Inferior parietal cortex (tissue), 1 donor: ENCODE measurements at regions not wholly inside any gene's neighbourhood (a gene's known extent, or its start where the extent isn't known, plus 50 kb on each side); places are given as distances from the start of the nearest gene placed in this dataset.

Source experiments
- DNase-seq: peaks from one replicate; pipeline ENCODE4 v3.0.0-alpha.2; 2016; ENCODE audit errors: extremely low spot score

DNA sequence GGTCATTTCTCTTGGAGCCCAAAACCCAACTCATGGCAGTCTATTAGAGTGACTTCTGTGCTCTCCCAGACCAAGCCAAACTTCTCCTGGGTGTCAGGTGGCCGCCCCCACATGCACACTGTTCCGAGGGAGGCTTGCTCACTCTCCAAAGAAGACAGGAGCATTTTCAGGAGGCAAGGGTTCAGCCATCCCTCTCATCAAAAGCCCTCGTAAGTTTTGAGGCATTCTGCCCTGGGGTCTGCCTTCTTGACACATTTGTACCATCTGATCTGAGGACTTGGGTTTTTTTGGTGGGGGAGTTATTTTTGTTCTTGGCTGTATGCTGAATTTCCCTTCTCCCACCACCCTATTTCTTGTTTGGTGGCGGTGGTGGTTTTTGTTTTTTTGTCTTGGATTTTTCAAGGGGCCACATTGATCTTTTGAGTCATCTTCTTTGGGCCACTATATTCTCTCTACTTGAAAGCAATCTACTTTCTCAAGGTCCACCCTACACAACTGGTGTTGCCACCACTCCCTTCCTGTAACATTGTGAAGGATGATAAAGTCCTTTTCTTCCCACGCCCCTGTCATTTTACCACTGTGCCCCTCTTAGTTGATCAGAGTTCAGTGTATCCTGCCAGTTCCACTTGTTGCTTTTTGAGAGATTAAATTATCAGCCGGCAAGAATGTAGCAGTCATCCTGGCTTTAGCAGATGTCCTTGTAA, 255.8 kb downstream of the CYP26B1 start:
- no peak for DNase-seq

DNA sequence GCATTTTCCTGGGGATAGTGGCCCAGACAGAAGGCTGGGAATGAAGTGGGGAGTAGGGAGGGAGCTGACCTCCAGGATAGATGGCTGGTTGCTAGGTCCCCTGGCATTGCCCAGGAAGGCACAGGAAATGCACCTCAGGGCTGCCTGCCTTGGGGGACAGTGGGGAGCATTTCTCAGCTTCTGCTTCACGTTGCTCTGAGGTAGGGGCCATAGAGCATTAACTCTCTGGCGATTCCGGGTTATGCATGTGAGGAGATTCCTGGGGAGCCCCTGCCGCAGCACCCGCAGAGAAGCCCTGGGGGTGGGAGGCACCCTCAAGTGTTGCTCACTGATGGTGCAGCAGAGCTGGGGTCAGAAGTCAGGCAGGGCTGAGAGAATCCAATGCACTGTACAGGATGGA, 256.5 kb downstream of the CYP26B1 start:
- DNase-seq: no peak

DNA sequence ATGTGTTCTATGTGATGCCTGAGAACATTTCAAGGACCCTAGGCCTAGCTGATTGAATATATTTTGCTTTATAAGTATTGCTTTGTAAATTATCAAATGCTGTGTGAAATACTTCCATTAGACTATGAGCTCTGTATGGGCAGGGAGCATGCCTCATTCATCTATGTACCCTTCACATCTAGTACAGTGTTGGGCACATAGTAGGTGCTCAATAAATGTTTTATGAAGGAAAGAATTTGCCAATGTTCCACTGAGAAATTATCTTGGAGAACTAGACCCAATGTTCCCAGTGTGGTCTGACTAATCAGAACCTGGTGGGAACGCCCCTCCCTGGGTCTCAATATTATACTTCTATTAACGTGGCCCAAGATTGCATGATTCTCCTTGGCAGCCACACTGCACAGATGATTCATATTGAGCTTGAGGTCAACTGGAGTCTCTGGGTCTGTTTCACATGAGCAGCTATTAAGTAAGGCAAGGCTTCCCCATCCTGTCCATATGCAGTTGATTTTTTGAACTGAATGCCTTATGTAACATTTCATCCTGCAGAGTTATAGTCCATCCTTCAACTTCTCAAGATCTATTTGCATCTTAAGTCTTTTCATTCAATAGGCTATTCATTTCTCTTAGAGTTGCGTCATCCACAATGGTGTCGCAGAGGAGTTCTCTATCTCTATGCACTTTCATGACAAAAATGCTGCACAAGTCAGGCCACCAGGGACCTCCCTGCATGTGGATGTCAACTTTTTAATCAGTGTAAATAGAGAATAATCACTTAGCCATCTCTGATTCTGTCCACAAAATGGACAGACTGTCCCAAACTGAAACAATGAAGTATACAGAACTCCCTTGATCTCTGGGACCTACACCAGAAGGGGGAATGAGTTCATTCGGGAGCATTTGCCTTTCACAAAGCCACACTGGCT, 257.6 kb downstream of the CYP26B1 start:
- DNase-seq: no peak

DNA sequence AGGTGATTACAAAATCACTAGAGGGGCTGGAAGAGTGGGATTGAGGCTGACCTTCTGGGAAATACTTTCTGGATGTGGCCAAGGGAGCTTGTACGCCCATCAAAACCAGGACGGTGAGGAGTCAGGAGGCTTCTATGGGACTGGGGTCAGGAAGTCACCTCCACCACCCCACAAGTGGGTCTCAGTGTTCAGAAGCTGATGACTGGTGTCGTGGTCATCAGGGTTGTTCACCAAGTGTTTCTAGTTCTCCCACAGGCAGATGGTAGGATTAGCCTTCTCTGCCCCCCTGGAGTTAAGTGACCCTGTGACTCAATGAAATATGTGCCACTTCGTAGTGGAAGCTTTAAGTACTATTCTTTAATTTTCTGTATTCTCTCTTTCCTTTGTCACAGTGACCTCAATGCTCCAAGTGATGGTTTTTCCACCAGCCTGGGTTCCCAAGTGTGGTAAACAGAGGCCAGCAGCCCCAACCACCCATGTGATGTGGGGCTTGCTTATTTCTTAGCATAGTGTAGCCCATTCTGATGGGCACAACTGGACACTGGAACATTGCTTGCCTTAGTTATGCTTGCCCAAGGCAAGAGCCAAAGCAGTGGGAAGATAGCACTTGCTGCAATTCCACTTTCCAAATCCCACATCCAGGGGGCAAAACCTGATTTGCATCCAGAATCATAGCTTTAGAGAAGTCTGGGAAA, 258.8 kb downstream of the CYP26B1 start:
- no peak for DNase-seq

DNA sequence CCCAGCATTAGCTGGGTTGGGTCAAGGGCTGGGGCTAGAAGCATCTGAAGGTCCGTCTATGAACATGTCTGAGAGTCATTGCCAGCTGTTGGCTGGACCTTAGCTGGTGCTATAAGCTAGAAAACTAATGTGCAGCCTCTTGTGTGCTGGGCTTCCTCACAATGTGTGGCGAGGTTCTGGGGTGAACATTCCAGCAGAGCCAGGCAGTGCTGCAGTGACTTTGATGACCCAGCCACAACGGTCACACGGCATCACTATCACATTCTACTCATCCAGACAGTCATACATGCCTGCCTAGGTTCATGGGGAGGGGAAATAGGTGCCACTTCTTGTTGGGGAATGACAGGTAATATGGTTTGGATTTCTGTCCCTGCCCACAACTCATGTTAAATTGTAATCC, 260.5 kb downstream of the CYP26B1 start:
- no peak for DNase-seq

DNA sequence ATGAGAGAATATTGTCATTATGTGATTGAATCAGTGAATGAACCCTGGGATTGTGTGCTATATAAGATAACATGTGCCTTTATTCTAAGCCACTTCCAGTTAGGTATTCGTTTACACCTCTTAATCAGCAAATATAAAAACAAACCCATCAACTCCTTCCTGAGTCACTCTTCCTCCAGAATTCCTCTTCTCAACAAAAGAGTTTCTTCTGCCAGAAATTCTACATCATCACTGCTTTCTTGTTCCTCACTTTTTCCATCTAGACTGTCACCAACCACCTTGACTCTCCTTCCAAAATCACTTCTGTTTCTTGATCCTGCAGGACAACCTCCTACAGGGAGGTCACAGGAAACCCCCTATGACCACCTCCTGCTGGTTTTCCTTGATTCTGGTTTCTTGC, 261.4 kb downstream of the CYP26B1 start:
- DNase-seq: no peak

DNA sequence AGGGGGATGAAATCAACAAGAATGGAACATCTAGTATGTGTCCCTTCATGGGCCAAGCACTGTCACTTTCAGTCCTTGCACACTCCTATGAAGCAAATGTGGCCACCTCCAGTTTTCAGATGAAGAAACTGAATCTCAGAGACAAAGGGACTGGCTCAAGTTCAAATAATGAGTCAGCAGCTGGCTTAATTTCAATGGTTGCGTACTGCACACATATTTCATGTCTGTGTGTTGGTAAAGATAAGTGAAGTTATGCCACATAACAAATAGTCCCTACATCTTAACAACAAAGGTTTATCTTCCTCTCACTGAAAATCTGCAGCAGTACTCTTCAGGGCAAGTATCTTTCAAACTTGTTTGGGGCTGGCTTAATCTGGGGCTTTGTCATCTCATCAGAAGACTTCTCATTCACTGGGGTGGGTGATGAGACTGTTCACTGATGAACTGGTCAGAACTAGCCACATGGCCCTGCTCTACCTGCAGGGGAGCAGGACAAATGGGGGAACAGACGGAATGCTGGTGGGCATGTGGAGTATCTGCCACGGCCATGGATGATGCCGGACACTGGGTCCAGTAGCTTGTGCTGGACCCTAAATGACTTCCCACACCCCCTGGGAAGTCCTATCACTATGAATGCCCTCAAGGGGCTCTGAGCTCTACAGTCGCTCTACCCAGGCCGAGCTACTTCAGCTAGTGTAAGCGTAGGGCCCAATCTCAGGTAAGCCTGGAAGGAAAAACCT, 263.2 kb downstream of the CYP26B1 start:
- peak; percentile 8 for DNase-seq

DNA sequence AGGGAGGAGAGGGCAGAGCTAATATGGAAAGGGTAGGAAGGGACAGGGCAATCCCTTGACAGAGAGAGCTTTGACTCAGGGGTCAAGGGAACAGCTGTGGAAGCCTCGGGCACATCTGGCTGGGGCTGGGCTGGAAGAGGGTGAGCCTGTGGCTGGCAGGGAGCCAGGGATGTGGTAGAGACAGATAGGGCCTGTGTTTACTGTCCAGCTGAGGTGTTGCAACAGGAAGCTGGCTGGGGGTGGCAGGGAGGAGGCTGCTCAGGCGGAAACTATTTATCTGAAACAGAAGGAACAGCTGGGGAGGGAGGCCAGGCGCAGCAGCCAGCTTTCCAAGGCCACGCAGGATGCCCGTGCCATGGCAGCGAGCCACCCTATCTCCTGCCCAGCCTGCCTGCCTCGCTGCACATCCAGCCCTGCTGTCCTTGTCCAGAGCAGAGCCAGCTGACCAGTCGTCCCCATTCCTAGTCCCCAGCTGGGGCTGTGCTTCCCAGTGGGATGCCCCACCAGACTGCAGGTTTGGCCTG, 264.7 kb downstream of the CYP26B1 start:
- DNase-seq: peak; percentile 68

DNA sequence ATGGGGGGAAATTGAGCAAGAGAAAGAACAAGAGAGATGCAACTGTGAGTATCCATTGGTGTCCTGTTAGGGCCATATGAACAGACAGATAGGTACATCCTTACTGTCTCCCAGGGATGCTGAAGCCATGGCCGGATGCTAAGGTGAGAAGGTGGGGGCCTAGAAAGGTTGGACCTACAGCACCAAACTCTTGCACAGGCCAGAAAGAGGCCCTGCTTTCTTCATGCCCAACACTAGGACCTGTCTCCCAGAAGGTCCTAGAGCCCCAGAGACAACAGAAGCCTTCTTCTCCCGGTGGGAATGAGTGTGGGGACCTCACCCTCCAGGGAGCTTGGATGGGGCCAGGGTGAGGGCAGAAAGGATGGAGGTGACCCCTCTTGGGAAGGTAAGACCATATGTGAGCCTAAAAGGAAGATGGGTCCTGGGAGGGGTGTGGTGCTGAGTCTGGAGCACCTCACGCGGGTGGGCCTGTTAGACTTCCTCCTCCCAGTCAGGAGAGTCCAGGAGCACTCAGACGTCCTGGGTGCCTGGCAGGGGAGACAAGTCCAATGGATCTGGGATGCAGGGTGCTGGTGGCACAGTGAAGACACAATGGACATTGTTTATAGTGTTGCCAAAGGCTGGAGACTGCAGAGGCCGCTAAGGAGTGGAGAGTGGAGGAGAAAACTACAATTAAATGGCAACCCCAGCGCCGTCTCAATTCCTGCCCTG, 265.3 kb downstream of the CYP26B1 start:
- DNase-seq: no peak

DNA sequence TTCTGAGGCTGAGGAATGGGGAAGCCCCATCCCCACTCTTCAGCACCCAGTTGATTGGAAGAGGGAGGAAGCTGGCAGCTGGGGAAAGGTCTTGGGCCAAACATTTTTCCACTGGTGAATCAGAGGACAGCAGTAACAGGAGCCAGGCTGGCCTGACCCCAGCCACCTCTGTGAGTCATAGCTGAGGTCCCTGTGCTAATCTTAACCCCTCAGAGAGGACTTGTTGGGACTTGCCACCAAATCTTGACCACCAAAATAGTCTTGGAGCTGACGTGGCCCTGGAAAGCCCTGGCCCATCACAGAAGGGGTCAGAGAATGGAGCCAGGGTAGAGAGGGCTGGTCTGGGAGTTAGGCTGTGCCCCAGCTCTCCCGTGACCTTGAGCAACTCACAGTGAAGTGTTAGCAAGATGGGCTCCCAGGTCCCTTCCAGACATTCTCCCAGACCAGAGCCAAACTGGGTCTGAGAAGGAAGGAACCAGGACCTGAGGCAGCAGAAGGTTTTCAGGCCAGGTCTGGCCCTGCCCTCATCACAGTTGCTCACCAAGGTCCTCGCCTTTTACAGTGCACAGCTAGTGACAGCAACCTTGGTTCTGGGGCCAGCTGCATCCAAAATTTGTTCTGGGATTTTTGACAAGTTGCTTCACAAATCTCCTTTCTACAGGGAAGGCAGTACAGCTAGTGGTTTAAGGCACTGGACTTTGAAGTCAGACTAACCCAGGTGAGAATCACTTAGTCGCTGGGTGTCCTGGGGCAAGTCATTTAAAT, 266.6 kb downstream of the CYP26B1 start:
- no peak for DNase-seq

DNA sequence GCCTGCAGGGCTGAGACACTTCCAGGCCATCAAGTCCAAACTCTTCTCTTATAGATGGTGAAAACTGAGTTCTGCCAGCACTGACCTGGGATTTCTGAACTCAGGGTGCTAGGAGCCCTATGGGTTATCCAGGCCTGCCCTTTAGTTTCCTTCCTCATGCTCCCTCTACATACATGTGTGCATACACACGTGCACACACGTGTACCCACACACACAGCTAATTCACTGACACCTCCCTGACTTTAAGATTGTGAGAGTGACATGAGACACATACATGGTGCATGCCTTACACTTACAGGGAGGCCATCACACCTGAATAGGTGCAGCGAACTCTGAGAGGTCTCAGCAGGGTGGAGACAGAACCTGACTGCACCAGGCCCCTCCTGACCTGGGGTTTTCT, 267.4 kb downstream of the CYP26B1 start:
- DNase-seq: no peak

DNA sequence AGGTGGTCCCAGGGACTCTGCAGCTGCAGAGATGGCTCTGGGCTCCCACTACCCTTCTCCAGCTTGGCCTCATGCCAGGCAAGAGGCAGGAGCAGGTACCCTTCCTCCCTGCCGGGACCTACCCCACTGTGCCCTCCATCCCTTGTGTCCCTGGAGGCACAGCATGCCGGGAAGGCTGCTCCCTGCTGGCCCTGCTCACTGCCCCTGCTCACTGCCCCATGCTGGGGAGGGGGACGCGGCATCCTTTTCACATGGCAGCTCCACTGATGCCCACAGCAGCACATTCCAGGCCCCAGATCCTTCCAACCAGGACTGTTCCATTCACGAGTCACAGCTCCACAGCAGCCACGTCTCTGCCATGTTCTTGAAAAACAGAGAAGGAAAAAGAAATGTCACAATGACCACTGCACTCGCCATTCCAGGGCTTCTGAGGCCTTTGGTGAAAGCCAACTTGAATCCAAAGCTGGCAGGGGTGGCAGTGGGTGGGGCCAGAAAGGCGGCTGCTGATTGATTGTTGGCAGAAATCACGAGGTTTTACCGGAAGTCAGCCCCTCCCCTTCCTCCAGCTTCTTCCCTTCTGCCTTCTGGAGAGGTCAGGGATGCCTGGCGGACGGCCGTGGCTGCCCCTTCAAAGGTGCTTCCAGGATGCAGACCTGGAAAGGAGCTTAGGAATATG, 268.0 kb downstream of the CYP26B1 start:
- DNase-seq: no peak

DNA sequence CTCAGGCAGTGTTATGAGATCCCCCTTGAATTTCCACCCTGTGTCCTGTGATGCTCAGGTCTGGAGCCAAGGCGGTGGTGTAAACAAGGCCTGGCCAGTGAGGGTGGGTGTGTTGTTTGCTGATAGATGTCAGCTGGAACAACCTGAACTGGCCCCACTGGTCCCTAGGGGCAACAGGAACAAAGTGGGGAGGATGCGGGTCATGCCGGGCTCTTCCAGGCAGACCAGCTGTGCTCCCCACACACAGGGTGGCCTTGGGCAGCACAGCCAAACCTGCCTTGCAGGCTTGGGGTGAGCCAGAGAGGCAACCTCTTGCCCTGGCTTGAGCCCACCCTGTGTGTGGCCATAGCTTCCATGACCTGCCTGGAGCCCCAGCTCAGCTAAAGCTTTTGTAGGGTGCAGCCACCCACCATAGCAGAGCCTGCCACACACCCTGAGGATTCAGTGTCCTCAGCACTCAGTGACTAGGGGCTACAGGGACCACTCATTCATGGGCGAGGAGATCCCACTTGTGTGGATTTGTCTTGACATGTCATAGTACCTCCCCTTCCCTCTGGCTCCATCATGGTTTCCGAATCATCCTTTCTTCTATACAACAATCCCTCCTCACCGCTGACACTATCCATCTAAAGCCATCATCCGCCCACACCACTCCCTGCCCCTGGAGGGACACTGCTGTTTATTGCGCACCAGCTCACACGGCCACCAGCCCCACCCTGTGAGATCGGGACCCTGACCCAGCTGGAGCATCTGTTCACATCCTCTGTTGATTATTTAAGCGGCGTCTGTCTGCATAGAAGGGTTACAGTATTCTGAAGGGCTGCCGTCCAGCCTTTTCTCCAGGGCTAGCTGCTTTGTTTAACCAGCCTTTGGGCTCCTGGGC, 268.8 kb downstream of the CYP26B1 start:
- no peak for DNase-seq

DNA sequence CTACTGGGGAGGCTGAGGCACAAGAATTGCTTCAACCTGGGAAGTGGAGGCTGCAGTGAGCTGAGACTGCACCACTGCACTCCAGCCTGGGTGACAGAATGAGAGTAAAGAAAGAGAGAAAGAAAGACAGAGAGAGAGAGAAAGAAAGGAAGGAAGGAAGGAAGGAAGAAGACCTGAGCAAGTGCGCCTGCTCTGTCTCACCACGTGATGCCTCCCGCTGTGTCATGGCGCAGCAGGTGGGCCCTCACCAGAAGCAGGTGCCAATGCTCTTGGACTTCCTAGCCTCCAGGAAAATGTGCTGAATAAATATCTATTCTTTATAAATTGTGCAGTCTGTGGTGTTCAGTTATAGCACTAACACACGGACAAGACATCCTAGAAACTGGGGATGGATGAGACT, 270.0 kb downstream of the CYP26B1 start:
- DNase-seq: no peak

DNA sequence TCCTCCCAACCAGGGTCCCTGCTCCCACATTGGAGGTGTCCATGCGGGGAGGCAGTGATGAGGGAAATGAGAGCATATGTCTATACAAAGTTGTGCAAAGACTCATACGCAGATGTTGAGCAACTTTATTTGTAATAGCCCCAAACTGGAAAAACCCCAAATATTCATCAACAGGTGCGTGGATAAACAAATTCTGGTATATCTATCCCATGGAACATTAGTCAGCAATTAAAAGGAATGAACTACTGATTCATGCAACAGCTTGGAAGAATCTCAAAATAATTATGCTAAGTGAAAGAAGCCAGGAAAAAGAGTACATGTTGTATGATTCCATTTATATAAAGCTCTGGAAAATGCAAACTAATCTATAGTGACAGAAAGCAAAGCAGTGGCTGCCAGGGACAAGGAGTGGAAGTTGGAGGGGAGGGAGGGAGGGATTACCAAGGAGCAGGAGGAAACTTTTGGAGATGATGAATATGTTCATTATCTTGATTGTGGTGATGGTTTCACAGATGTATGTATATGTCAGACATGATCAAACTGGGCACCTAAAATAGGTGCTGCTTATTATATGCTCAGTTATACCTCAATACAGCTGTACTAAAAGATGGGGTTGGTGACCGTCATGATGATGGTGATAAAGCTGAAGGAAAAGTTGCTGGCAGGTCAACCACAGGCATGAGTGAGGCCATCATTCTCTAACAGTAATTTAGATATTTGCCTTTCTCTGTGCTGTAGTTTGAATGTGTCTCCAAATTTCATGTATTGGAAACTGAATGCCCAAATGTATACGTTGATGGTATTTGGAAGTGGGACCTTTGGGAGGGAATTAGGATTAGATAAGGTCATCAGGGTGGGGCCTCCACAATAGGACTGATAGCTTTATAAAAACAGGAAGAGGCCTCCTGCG, 270.9 kb downstream of the CYP26B1 start:
- peak; percentile 22 for DNase-seq

DNA sequence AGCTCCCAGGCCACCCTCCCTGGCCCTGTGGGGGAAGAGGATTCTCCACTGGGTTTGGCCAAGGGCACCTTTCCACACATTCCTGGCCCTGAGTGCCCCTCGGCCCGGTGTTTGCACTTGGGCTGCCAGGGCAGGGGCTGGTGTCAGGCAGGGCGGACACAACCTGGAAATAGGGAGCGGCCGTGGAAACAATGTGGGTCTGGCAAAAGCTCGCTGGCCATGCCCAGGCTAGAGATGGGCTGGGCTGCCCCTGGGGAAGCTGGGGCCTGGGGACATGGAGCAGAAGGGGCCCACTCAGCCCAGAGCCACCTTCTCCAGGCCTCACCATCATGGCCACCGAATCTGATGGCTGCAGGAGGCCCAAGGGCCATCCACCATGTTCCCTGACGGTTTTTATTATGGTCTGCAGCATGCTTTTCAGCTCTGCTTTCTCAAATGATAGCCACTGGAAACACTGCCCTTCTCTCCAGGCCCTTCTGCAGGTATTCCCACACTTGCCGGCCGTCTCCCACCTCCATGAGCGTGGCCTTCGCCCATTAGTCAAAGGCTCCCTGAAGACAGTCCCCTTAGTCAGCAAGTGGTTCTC, 275.1 kb downstream of the CYP26B1 start:
- no peak for DNase-seq

DNA sequence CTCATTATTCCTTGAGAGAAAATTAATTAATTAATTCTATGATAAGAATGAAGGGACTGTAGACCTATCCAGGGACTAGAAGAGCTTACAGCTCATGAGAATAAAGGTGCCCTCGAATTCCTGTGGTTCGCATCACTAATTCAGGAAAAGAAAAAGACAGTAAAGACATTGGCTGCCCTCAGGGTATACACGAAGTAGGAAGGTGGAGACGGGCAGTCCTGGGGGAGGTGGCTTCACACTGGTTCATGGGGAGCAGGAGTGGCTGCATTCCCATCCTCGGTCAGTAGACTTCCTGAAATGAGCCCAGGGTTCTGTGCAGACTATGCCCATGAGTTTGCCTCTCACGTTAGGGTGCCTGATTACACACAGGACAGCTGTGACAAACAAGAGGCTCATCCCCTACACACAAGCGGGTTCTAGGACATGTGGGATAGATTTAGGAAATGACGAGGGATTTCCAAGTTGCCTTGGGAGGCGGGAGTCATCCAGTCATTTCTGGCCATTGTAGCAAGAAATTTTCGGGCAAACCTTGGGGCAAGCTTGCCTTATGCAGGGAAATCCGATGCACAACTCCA, 282.2 kb downstream of the CYP26B1 start:
- DNase-seq: no peak
